ENCODE measurements at regions not wholly inside any gene's neighbourhood (a gene's known extent, or its start where the extent isn't known, plus 50 kb on each side); places are given as distances from the start of the nearest gene placed in this dataset.

DNA sequence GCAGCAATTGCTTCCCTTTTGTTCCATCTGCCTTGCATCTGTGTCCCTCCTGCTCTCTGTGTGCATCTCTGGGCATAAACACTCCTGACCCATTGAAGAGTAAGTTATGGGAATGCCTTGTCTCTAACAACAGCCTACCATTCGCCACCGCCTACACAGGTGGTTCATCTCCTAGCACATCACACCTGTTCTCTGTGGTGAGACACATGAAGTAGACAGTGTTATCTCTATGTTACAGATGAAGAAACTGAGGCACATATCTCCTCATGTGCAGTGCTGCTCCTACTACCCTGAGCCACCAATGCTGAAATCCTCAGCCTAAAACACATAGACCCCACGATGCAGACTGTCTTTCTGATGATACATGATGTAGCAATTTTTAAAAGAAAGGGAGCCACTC, 77.6 kb downstream of the PITPNM2 start:
- H3K4me1 ChIP-seq: peaks cover 23% of the 10 kb centered on the region; the same call in 2 of the 3 replicates
- CTCF ChIA-PET: interaction anchor here (1.3 to 7.9 kb wide), 3 partner anchors 9 to 165 kb away, joined by 3 to 36 read pairs (median 5); no protein-coding TSS in a partner anchor
- H3K9me3 ChIP-seq: no peaks in the 10 kb centered on the region
- TF ChIP-seq HOXA7 (CRISPR knock-in tag; IDR thresholded peaks at IDR 0.05) (no peak), ESRRA (IDR thresholded peaks at IDR 0.05; ENCODE audit: borderline replicate concordance, low read length) (no peak), POLR2A (IDR thresholded peaks at IDR 0.05; ENCODE audit: low read length) (no peak), HDAC2 (IDR thresholded peaks at IDR 0.05) (no peak), RFX5 (IDR thresholded peaks at IDR 0.05) (no peak), BHLHE40 (IDR thresholded peaks at IDR 0.05; ENCODE audit: low read depth, low read length) (no peak), FOSL2 (IDR thresholded peaks at IDR 0.05) (no peak), FOSL2 (CRISPR knock-in tag; IDR thresholded peaks at IDR 0.05) (no peak), ZNF302 (CRISPR knock-in tag; IDR thresholded peaks at IDR 0.05) (no peak), KDM1A (IDR thresholded peaks at IDR 0.05; ENCODE audit: low read depth) (no peak), HOXB13 (CRISPR knock-in tag; IDR thresholded peaks at IDR 0.05; ENCODE audit: low read depth) (no peak), JUN (IDR thresholded peaks at IDR 0.05) (no peak), NR3C1 (IDR thresholded peaks at IDR 0.05) (no peak), CBX2 (IDR thresholded peaks at IDR 0.05; ENCODE audit: borderline replicate concordance, low read depth) (no peak), EP300 (IDR thresholded peaks at IDR 0.05) (no peak), MAZ (IDR thresholded peaks at IDR 0.05; ENCODE audit: borderline replicate concordance, low read depth, low read length) (no peak), ELK1 (IDR thresholded peaks at IDR 0.05; ENCODE audit: low read depth, low read length) (no peak)
- POLR2A ChIA-PET: no interaction called here
- 75% methylated on average over 3 of the region's 3 CpGs for WGBS (ENCODE audit: missing lambda C conversion rate)
- FAIRE-seq (no peak), DNase-seq (ENCODE audit: low read depth in 1 of 2, low spot score in 1 of 2) (no peak), ATAC-seq (no peak)
- H3K4me2 ChIP-seq: no peak overlapping the region
- H3K27ac ChIP-seq: no peak overlapping the region
- H3K4me3 ChIP-seq: no peak overlapping the region

GRCh38 chr12:123071857-123072256, 79.0 kb downstream of the PITPNM2 start:
- Histone ChIP-seq H3K9me3 (no peaks in the 10 kb centered on the region), H3K4me1 (peaks cover 16% of the 10 kb centered on the region; the same call in 2 of the 3 replicates), H3K4me3 (no peak overlapping the region), H3K4me2 (no peak overlapping the region), H3K27ac (no peak overlapping the region)
- ChIA-PET CTCF (interaction anchor here (7.9 kb wide), 1 partner anchor 28 kb away, joined by 36 read pairs; no protein-coding TSS in a partner anchor), POLR2A (no interaction called here)
- DNase-seq (ENCODE audit: low read depth in 1 of 2, low spot score in 1 of 2) (no peak), ATAC-seq (no peak), FAIRE-seq (no peak)
- no peak for TF ChIP-seq ZSCAN20 (CRISPR knock-in tag; IDR thresholded peaks at IDR 0.05)
- no peak for TF ChIP-seq MAFK (IDR thresholded peaks at IDR 0.05; ENCODE audit: partially characterized antibody)
- TF ChIP-seq NR3C1 (IDR thresholded peaks at IDR 0.05): no peak
- TF ChIP-seq EHF (CRISPR knock-in tag; IDR thresholded peaks at IDR 0.05): no peak
- TF ChIP-seq ATOH8 (CRISPR knock-in tag; IDR thresholded peaks at IDR 0.05; ENCODE audit: low read depth): no peak
- TF ChIP-seq POLR2AphosphoS2 (conservative IDR thresholded peaks at IDR 0.05; ENCODE audit: low read length): no peak
- no peak for TF ChIP-seq SREBF2 (IDR thresholded peaks at IDR 0.05)
- TF ChIP-seq HOXA7 (CRISPR knock-in tag; IDR thresholded peaks at IDR 0.05): no peak
- TF ChIP-seq HOXB13 (CRISPR knock-in tag; IDR thresholded peaks at IDR 0.05; ENCODE audit: low read depth): no peak
- no peak for TF ChIP-seq SMC3 (IDR thresholded peaks at IDR 0.05)
- no peak for TF ChIP-seq NPAS2 (CRISPR knock-in tag; IDR thresholded peaks at IDR 0.05; ENCODE audit: borderline replicate concordance)
- no peak for TF ChIP-seq FOSL2 (IDR thresholded peaks at IDR 0.05)
- no peak for TF ChIP-seq FOSL2 (CRISPR knock-in tag; IDR thresholded peaks at IDR 0.05)
- no peak for TF ChIP-seq KDM1A (IDR thresholded peaks at IDR 0.05; ENCODE audit: low read depth)
- TF ChIP-seq MAZ (IDR thresholded peaks at IDR 0.05; ENCODE audit: borderline replicate concordance, low read depth, low read length): no peak
- TF ChIP-seq ZNF302 (CRISPR knock-in tag; IDR thresholded peaks at IDR 0.05): no peak
- no peak for TF ChIP-seq ESRRA (IDR thresholded peaks at IDR 0.05; ENCODE audit: borderline replicate concordance, low read length)
- TF ChIP-seq RCOR1 (IDR thresholded peaks at IDR 0.05; ENCODE audit: low read depth, low read length): no peak
- 95% methylated on average over 5 of the region's 5 CpGs for WGBS (ENCODE audit: missing lambda C conversion rate)

Measured in A549 (cell line).